H1 (cell line): ENCODE measurements at regions not wholly inside any gene's neighbourhood (a gene's known extent, or its start where the extent isn't known, plus 50 kb on each side); places are given as distances from the start of the nearest gene placed in this dataset.

ENCODE experiments used
- CTCF ChIA-PET: fragments of 300-600 bp; sonication (Branson Sonifier 250); formaldehyde crosslinking; loops from one replicate; lab custom pipeline; 2021; ENCODE audit not compliant: partially characterized antibody; lab: Charles Lee
- POLR2A ChIA-PET: fragments of 300-600 bp; sonication (Branson Sonifier 250); formaldehyde crosslinking; loops from one replicate; lab custom pipeline; 2021; ENCODE audit warnings: inconsistent platforms; ENCODE audit not compliant: partially characterized antibody; lab: Charles Lee
- DNase-seq, 2 experiments: peaks; one replicate each; pipeline versions ENCODE4 v3.0.0 to v3.0.0-alpha.2; 2010 to 2022; ENCODE audit warnings: low spot score in 2 of 2, low read depth in 1 of 2, mixed read lengths in 1 of 2
- FAIRE-seq: peaks from 2 replicates; lab custom pipeline; 2011; peaks lifted over from hg19 to GRCh38; lab: Jason Lieb, UNC
- H2AFZ ChIP-seq: 2 replicates; pipeline ENCODE4 v1.8.1; 2012; ENCODE audit warnings: low read length, inconsistent platforms
- H2AK5ac ChIP-seq: 2 replicates; pipeline ENCODE4 v1.6.1; 2013; ENCODE audit warnings: low read depth, low read length
- H2BK120ac ChIP-seq: replicated peaks from 2 replicates; pipeline ENCODE3; 2013; ENCODE audit warnings: low read depth, low read length, inconsistent platforms
- H2BK12ac ChIP-seq: 2 replicates; pipeline ENCODE4 v1.6.1; 2013; ENCODE audit warnings: low read depth, low read length
- H2BK15ac ChIP-seq: 2 replicates; pipeline ENCODE4 v1.6.1; 2013; ENCODE audit warnings: low read length
- H2BK20ac ChIP-seq: 2 replicates; pipeline ENCODE4 v1.6.1; 2013; ENCODE audit warnings: low read length
- H2BK5ac ChIP-seq: 2 replicates; pipeline ENCODE4 v1.6.1; 2013; ENCODE audit warnings: low read depth, low read length
- H3K14ac ChIP-seq: 2 replicates; pipeline ENCODE4 v1.6.1; 2013; ENCODE audit warnings: inconsistent platforms; ENCODE audit not compliant: insufficient read length
- H3K18ac ChIP-seq: 2 replicates; pipeline ENCODE4 v1.6.1; 2013; ENCODE audit warnings: low read length; ENCODE audit errors: extremely low read depth
- H3K23ac ChIP-seq: 2 replicates; pipeline ENCODE4 v1.6.1; 2013; ENCODE audit warnings: inconsistent platforms; ENCODE audit not compliant: insufficient read length
- H3K23me2 ChIP-seq: 2 replicates; pipeline ENCODE4 v1.6.1; 2013; ENCODE audit warnings: low read depth, low read length
- H3K27ac ChIP-seq: 2 replicates; pipeline ENCODE4 v1.6.1; 2011; ENCODE audit warnings: low read depth, low read length, inconsistent platforms
- H3K27me3 ChIP-seq, 4 experiments: replicated peaks in 1 of 4; 1 replicate in 1 of 4; 2 replicates in 3 of 4; pipeline versions ENCODE4 v1.6.1 to v1.8.1; 2011 to 2013; ENCODE audit warnings: low read length in 3 of 4, mild to moderate bottlenecking in 3 of 4, inconsistent platforms in 2 of 4, mixed read lengths in 2 of 4, moderate library complexity in 1 of 4; ENCODE audit not compliant: control insufficient read depth in 3 of 4, insufficient read depth in 3 of 4; ENCODE audit errors: extremely low read depth in 1 of 4
- H3K36me3 ChIP-seq, 4 experiments: 2 replicates each; pipeline versions ENCODE4 v1.6.1 to v1.8.1; 2011 to 2013; ENCODE audit warnings: mild to moderate bottlenecking in 4 of 4, low read length in 3 of 4, moderate library complexity in 2 of 4, control low read depth in 1 of 4, inconsistent platforms in 1 of 4; ENCODE audit not compliant: insufficient read depth in 4 of 4, control insufficient read depth in 2 of 4
- H3K4ac ChIP-seq: replicated peaks from 2 replicates; pipeline ENCODE3; 2013; ENCODE audit warnings: low read length, low read depth, mixed read lengths, inconsistent platforms; ENCODE audit not compliant: insufficient read length
- H3K4me1 ChIP-seq, 4 experiments: replicated peaks in 1 of 4; 1 replicate in 1 of 4; 2 replicates in 3 of 4; pipeline versions ENCODE4 v1.6.1 to v1.8.1; 2011 to 2013; ENCODE audit warnings: low read length in 3 of 4, inconsistent platforms in 2 of 4, mixed read lengths in 1 of 4; ENCODE audit not compliant: insufficient read depth in 4 of 4, control insufficient read depth in 3 of 4
- H3K4me2 ChIP-seq, 2 experiments: 2 replicates each; pipeline versions ENCODE4 v1.6.1 to v1.8.1; 2011 to 2013; ENCODE audit warnings: low read depth in 2 of 2, low read length in 2 of 2, control low read depth in 1 of 2, inconsistent platforms in 1 of 2, mild to moderate bottlenecking in 1 of 2; ENCODE audit not compliant: insufficient read depth in 1 of 2
- H3K4me3 ChIP-seq, 4 experiments: fragments of 200-600, 300-600 bp in 1 of 4; sonication (generic), shearing (Covaris generic), sonication (Bioruptor Twin) in 1 of 4; 2 replicates each; pipeline versions ENCODE4 v1.5.1 to v1.8.1; 2011 to 2016; ENCODE audit warnings: low read length in 4 of 4, low read depth in 3 of 4, control low read depth in 2 of 4, inconsistent platforms in 2 of 4, mild to moderate bottlenecking in 2 of 4, mixed read lengths in 1 of 4, moderate library complexity in 1 of 4; ENCODE audit not compliant: insufficient read depth in 2 of 4; ENCODE audit errors: extremely low read depth in 1 of 4
- H3K56ac ChIP-seq: replicated peaks from 2 replicates; pipeline ENCODE3; 2013; ENCODE audit warnings: low read depth, mild to moderate bottlenecking, mixed read lengths, low read length, inconsistent platforms; ENCODE audit not compliant: insufficient read length
- H3K79me1 ChIP-seq: 2 replicates; pipeline ENCODE4 v1.6.1; 2013; ENCODE audit warnings: low read depth, low read length, control low read depth
- H3K79me2 ChIP-seq, 2 experiments: 2 replicates each; pipeline versions ENCODE4 v1.6.1 to v1.8.1; 2012 to 2013; ENCODE audit warnings: low read length in 2 of 2, mild to moderate bottlenecking in 2 of 2, inconsistent platforms in 1 of 2; ENCODE audit not compliant: insufficient read depth in 2 of 2, control insufficient read depth in 1 of 2
- H3K9ac ChIP-seq, 4 experiments: replicated peaks in 1 of 4; 1 replicate in 1 of 4; 2 replicates in 3 of 4; pipeline versions ENCODE4 v1.6.1 to v1.8.1; 2011 to 2013; ENCODE audit warnings: low read depth in 3 of 4, low read length in 3 of 4, control low read depth in 2 of 4, mild to moderate bottlenecking in 2 of 4, moderate library complexity in 2 of 4, inconsistent platforms in 1 of 4; ENCODE audit errors: extremely low read depth in 1 of 4
- H3K9me3 ChIP-seq, 2 experiments: 2 replicates each; pipeline versions ENCODE4 v1.6.1 to v1.8.1; 2012 to 2013; ENCODE audit warnings: mild to moderate bottlenecking in 2 of 2, moderate library complexity in 2 of 2, control low read depth in 1 of 2, inconsistent platforms in 1 of 2, low read depth in 1 of 2, low read length in 1 of 2, mixed read lengths in 1 of 2; ENCODE audit not compliant: insufficient read depth in 2 of 2
- H4K20me1 ChIP-seq, 2 experiments: replicated peaks in 1 of 2; 2 replicates each; pipeline versions ENCODE3 to v1.8.1; 2011 to 2013; ENCODE audit warnings: inconsistent platforms in 2 of 2, low read length in 2 of 2, mild to moderate bottlenecking in 1 of 2; ENCODE audit not compliant: insufficient read depth in 2 of 2, control insufficient read depth in 1 of 2
- H4K5ac ChIP-seq: 2 replicates; pipeline ENCODE4 v1.6.1; 2013; ENCODE audit warnings: low read length, low read depth, mixed read lengths, inconsistent platforms; ENCODE audit not compliant: insufficient read length
- H4K8ac ChIP-seq: 2 replicates; pipeline ENCODE4 v1.8.0; 2013; ENCODE audit warnings: mild to moderate bottlenecking, moderate library complexity, low read length, inconsistent platforms; ENCODE audit not compliant: insufficient read depth; ENCODE audit errors: extremely low read depth
- H4K91ac ChIP-seq: replicated peaks from 2 replicates; pipeline ENCODE3; 2013; ENCODE audit warnings: low read length, mixed read lengths, inconsistent platforms; ENCODE audit not compliant: insufficient read length
- ATF2 ChIP-seq: IDR thresholded peaks from 2 replicates; pipeline ENCODE4 v1.6.1; 2012; ENCODE audit warnings: low read length, inconsistent platforms
- BCL11A ChIP-seq, 2 experiments: IDR thresholded peaks; one replicate each; pipeline ENCODE4 v1.6.1; 2011; ENCODE audit warnings: low read depth in 2 of 2, low read length in 2 of 2, mild to moderate bottlenecking in 2 of 2
- CREB1 ChIP-seq: IDR thresholded peaks from 2 replicates; pipeline ENCODE4 v1.6.1; 2012; ENCODE audit warnings: inconsistent platforms
- CTBP2 ChIP-seq: IDR thresholded peaks from 2 replicates; pipeline ENCODE4 v1.7.0; 2011; ENCODE audit warnings: borderline replicate concordance, mild to moderate bottlenecking, moderate library complexity, mixed read lengths, low read length; ENCODE audit not compliant: insufficient read depth, insufficient read length
- CTCF ChIP-seq, 3 experiments: IDR thresholded peaks; 1 replicate in 2 of 3; 2 replicates in 1 of 3; pipeline versions ENCODE4 v1.5.1 to v1.6.1; 2011; ENCODE audit warnings: low read length in 3 of 3, mild to moderate bottlenecking in 3 of 3, inconsistent platforms in 2 of 3, low read depth in 1 of 3, moderate library complexity in 1 of 3; ENCODE audit not compliant: insufficient read depth in 1 of 3; ENCODE audit errors: control extremely low read depth in 1 of 3
- GABPA ChIP-seq: IDR thresholded peaks from 2 replicates; pipeline ENCODE4 v1.6.1; 2011; ENCODE audit warnings: mild to moderate bottlenecking, low read length, moderate library complexity, borderline replicate concordance; ENCODE audit not compliant: insufficient read depth
- KDM4A ChIP-seq: IDR thresholded peaks from one replicate; pipeline ENCODE4 v1.7.1; 2012; ENCODE audit warnings: low read depth, mild to moderate bottlenecking, moderate library complexity, low read length, inconsistent platforms; ENCODE audit not compliant: severe bottlenecking
- POU5F1 ChIP-seq: IDR thresholded peaks from 2 replicates; pipeline ENCODE4 v1.6.1; 2011; ENCODE audit warnings: low read depth, mild to moderate bottlenecking, low read length, moderate library complexity
- RNF2 ChIP-seq: fragments of 200-900, 300-1000 bp; sonication (generic); IDR thresholded peaks from 2 replicates; pipeline ENCODE4 v1.7.1; 2016; ENCODE audit warnings: borderline replicate concordance, low read depth, mild to moderate bottlenecking, antibody characterized with exemption, low read length; ENCODE audit not compliant: poor library complexity, severe bottlenecking; ENCODE audit errors: missing control alignments
- TAF1 ChIP-seq: IDR thresholded peaks from 2 replicates; pipeline ENCODE4 v1.6.1; 2011; ENCODE audit warnings: mild to moderate bottlenecking, low read depth, low read length
- WGBS, 2 experiments: shearing (Covaris generic) in 1 of 2; methylation state at CpG; one replicate each; pipeline versions ENCODE4 v1.1.6 to v1.1.7; 2013 to 2015; ENCODE audit warnings: low lambda C conversion rate in 2 of 2, mixed read lengths in 2 of 2, inconsistent platforms in 1 of 2, low coverage in 1 of 2, missing lambda C conversion rate in 1 of 2; ENCODE audit not compliant: insufficient replicate concordance in 2 of 2, insufficient coverage in 1 of 2, insufficient read length in 1 of 2; ENCODE audit errors: extremely low coverage in 1 of 2, missing lambda C conversion rate in 1 of 2; 5-methylcytosine and 5-hydroxymethylcytosine counted together

GRCh38 chr17:69900101-69900500 lies 174.9 kb upstream of the KCNJ16 start:
- Histone ChIP-seq H3K27ac (no peak overlapping the region), H3K9me3 (no peaks in the 10 kb centered on the region), H4K91ac (no peak overlapping the region), H3K9ac (no peak overlapping the region), H3K56ac (no peak overlapping the region), H3K4me3 (no peak overlapping the region), H3K23ac (no peak overlapping the region), H3K79me1 (no peaks in the 10 kb centered on the region), H3K4me1 (no peaks in the 10 kb centered on the region), H3K4ac (no peak overlapping the region), H4K20me1 (no peaks in the 10 kb centered on the region), H3K18ac (no peak overlapping the region), H3K4me2 (no peak overlapping the region), H2BK12ac (no peak overlapping the region), H2BK15ac (no peak overlapping the region), H3K23me2 (no peaks in the 10 kb centered on the region), H2BK120ac (no peak overlapping the region), H4K5ac (no peak overlapping the region), H4K8ac (no peak overlapping the region), H3K27me3 (no peaks in the 10 kb centered on the region), H3K14ac (no peak overlapping the region), H2AK5ac (no peak overlapping the region), H2BK20ac (no peak overlapping the region), H3K36me3 (no peaks in the 10 kb centered on the region), H2AFZ (no peak overlapping the region), H3K79me2 (no peaks in the 10 kb centered on the region), H2BK5ac (no peak overlapping the region)
- DNase-seq (no peak), FAIRE-seq (no peak)
- WGBS, 2 experiments = 93% methylated on average over 3 of the region's 3 CpGs; no CpG with 5 or more reads in 1 of the 2 experiments
- POLR2A ChIA-PET = no interaction called here
- CTCF ChIA-PET = no interaction called here
- TF ChIP-seq BCL11A (IDR thresholded peaks at IDR 0.05; ENCODE audit: low read depth in 2 of 2, low read length in 2 of 2) (no peak), GABPA (no peak), TAF1 (no peak), CREB1 (no peak), ATF2 (no peak), RNF2 (no peak), KDM4A (no peak), POU5F1 (no peak), CTCF (IDR thresholded peaks at IDR 0.05; ENCODE audit: control extremely low read depth in 1 of 3, insufficient read depth in 1 of 3, low read depth in 1 of 3, low read length in 3 of 3) (no peak), CTBP2 (no peak)
